Nephron (organoid): ENCODE measurements at regions not wholly inside any gene's neighbourhood (a gene's known extent, or its start where the extent isn't known, plus 50 kb on each side); places are given as distances from the start of the nearest gene placed in this dataset.

Experiments
- H3K27ac Mint-ChIP-seq, 3 experiments: 2 replicates each; pipeline ENCODE4 v1.8.0; 2020; ENCODE audit warnings: mixed read lengths in 3 of 3, mild to moderate bottlenecking in 2 of 3, moderate library complexity in 1 of 3
- H3K27me3 Mint-ChIP-seq: 2 replicates; pipeline ENCODE4 v1.8.0; 2021; ENCODE audit warnings: low read depth, mild to moderate bottlenecking, moderate library complexity, mixed read lengths
- H3K36me3 Mint-ChIP-seq: 2 replicates; pipeline ENCODE4 v1.8.0; 2020; ENCODE audit warnings: low read depth, mixed read lengths
- H3K4me1 Mint-ChIP-seq: 2 replicates; pipeline ENCODE4 v1.8.0; 2020; ENCODE audit warnings: mixed read lengths
- H3K4me3 Mint-ChIP-seq, 3 experiments: 2 replicates each; pipeline ENCODE4 v1.8.0; 2020; ENCODE audit warnings: mild to moderate bottlenecking in 3 of 3, mixed read lengths in 3 of 3, moderate library complexity in 2 of 3
- H3K9me3 Mint-ChIP-seq: 2 replicates; pipeline ENCODE4 v1.8.0; 2020; ENCODE audit warnings: mixed read lengths
- TF ChIP-seq, protein P1 (sequence below), 3 experiments: fragments of 200-600 bp; sonication (generic); IDR thresholded peaks; one replicate each; pipeline ENCODE4 v1.5.0; 2021; ENCODE audit warnings: antibody characterized with exemption in 3 of 3; ENCODE audit not compliant: unreplicated experiment in 3 of 3

DNA sequence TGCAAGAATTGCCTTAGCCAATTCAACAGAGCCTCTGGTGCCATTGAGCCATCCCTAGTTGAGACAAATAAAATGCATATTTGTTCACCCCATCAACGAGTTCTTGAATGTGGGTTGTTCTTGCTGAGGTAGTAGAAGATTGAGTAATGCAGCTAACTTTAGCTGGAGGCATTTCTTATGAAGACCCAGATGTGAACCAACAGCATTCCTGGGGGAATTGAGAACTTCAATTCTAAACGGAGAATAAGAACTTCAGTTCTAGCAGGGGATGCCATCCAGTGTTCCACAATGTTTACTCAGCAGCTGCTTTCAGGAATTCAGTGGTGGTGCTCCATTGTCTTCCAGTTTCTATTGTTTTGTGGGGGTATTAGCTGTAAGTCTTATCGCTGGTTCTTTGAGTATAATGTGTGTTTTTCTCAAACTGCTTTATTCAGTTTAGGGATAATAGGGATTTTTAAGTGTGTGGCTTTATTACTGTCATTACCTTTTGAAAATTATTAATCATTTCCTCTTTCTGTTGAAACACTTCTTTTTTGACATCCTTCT lies 1968.2 kb upstream of the NUDT12 start:
- H3K27me3 Mint-ChIP-seq = no peaks in the 10 kb centered on the region
- H3K4me1 Mint-ChIP-seq = no peaks in the 10 kb centered on the region
- TF ChIP-seq, protein P1, sequence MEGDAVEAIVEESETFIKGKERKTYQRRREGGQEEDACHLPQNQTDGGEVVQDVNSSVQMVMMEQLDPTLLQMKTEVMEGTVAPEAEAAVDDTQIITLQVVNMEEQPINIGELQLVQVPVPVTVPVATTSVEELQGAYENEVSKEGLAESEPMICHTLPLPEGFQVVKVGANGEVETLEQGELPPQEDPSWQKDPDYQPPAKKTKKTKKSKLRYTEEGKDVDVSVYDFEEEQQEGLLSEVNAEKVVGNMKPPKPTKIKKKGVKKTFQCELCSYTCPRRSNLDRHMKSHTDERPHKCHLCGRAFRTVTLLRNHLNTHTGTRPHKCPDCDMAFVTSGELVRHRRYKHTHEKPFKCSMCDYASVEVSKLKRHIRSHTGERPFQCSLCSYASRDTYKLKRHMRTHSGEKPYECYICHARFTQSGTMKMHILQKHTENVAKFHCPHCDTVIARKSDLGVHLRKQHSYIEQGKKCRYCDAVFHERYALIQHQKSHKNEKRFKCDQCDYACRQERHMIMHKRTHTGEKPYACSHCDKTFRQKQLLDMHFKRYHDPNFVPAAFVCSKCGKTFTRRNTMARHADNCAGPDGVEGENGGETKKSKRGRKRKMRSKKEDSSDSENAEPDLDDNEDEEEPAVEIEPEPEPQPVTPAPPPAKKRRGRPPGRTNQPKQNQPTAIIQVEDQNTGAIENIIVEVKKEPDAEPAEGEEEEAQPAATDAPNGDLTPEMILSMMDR (IDR thresholded peaks at IDR 0.05; ENCODE audit: unreplicated experiment in 3 of 3) = no peak
- H3K27ac Mint-ChIP-seq = no peak overlapping the region
- H3K9me3 Mint-ChIP-seq = peaks cover 40% of the 10 kb centered on the region
- H3K36me3 Mint-ChIP-seq = no peaks in the 10 kb centered on the region
- no peak overlapping the region for H3K4me3 Mint-ChIP-seq

DNA sequence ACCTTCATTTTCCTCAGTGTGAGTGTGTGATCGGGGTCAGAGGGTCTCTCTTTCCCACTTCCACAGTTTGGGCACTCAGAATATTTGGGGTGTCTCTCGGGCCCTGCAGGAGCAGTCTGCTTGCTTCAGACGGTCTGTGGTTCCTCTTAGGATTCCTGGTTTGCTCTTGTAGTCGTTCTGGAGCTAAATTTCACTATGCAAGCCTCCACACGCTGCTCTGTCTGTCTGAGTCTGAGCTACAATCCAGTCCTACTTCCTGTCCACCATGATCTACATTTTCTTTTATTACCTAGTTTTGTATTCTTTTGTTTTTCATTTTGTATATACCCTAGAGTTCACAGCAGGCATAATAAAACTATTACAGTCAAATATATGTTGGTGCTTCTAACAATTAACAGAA lies 1967.3 kb upstream of the NUDT12 start:
- Mint-ChIP-seq H3K9me3 (peaks cover 40% of the 10 kb centered on the region), H3K36me3 (no peaks in the 10 kb centered on the region), H3K4me1 (no peaks in the 10 kb centered on the region), H3K27me3 (no peaks in the 10 kb centered on the region), H3K27ac (no peak overlapping the region), H3K4me3 (no peak overlapping the region)
- TF ChIP-seq, protein P1 (IDR thresholded peaks at IDR 0.05; ENCODE audit: unreplicated experiment in 3 of 3) = no peak

DNA sequence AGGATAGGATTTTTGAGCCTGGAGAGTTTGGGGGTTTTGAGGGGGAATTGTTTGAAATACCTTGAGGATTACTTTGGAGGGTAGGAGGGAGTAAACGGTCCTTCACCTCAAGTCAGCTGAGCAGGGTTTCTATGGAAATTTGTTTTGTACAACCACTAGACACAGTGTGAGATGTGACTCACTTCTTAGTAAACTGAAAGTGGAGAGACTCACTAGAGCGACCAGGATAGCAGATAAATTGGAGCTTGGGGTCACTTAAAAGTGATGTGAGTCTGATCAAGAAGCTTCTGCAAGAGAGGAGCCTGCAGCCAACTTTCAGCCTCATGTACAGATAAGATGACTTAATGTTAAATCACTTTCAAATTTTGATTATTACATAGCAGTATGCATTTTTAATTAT lies 1945.9 kb upstream of the NUDT12 start:
- Mint-ChIP-seq H3K9me3 (peaks cover 2% of the 10 kb centered on the region), H3K4me1 (no peaks in the 10 kb centered on the region), H3K4me3 (no peak overlapping the region), H3K36me3 (no peaks in the 10 kb centered on the region), H3K27ac (no peak overlapping the region), H3K27me3 (no peaks in the 10 kb centered on the region)
- TF ChIP-seq, protein P1 (IDR thresholded peaks at IDR 0.05; ENCODE audit: unreplicated experiment in 3 of 3) = no peak

DNA sequence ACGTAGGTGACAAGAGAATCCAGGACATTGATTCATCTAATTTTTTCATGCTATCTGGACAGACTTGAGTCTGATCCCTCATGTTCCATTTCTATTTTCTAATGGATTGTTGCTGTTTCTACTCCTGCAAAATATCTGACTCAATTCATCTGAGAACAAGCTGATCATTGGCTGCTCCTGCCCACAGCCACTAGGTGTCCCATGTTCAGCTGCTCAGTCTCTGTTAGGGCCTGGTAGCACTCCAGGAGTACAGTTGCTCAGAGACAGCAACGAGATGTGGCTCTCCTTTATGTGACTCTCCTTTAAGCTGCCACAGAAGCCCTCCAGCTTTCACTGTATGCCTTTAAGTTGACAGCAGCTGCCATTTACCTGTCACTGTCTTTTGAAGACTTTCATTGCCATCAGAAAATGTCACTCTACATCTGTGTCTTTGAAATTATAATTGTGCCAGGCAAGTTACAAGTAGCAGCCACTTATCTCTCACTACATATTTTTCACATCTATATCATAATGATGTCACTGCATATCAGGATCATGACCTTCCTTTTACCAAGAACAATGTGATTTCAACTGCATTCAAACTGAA lies 1944.2 kb upstream of the NUDT12 start:
- no peaks in the 10 kb centered on the region for H3K9me3 Mint-ChIP-seq
- H3K4me3 Mint-ChIP-seq = no peak overlapping the region
- no peaks in the 10 kb centered on the region for H3K4me1 Mint-ChIP-seq
- TF ChIP-seq, protein P1 (IDR thresholded peaks at IDR 0.05; ENCODE audit: unreplicated experiment in 3 of 3) = peak in 2 of 3 experiments; percentile 16 to 38
- no peaks in the 10 kb centered on the region for H3K27me3 Mint-ChIP-seq
- H3K27ac Mint-ChIP-seq = no peak overlapping the region
- H3K36me3 Mint-ChIP-seq = no peaks in the 10 kb centered on the region

DNA sequence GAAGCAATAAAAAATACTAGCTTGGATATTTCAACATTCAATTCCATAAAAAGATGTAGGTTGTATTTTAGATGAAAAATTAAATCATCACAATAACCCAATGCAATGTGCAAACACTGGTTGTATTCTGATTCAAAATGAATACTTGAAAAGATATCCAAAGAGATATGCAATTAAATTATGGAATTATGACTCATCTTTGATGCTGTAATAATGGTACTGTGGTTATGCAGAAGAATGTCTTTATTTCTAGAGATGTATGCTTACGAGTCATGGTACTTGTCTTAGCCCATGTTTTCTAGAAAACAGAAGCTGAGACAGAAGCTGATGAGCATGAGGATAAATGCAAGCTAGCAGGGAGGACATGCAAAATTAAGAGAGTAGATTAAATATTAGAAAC lies 1941.4 kb upstream of the NUDT12 start:
- Mint-ChIP-seq H3K4me3 (no peak overlapping the region), H3K9me3 (no peaks in the 10 kb centered on the region), H3K4me1 (no peaks in the 10 kb centered on the region), H3K36me3 (no peaks in the 10 kb centered on the region), H3K27me3 (no peaks in the 10 kb centered on the region), H3K27ac (no peak overlapping the region)
- TF ChIP-seq, protein P1 (IDR thresholded peaks at IDR 0.05; ENCODE audit: unreplicated experiment in 3 of 3) = no peak

DNA sequence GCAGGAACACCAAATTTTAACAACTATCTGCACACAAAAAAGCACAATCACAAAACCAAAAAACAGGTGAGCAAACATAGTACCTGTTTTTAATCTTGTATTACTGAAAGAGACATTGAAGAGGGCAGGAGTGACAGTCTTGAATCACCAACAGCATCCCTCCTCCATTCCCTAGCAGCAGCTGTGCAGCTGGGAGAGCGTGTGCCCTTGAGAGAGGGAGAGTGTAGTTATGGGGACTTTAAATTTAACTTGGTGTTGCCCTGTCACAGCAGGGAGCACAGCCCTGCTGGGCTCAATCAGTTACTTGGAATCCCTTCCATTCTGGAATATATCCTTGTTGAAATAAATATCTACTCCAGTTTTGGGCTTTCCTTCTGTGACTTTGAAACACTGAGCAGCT lies 1938.7 kb upstream of the NUDT12 start:
- TF ChIP-seq, protein P1 (IDR thresholded peaks at IDR 0.05; ENCODE audit: unreplicated experiment in 3 of 3) = no peak
- Mint-ChIP-seq H3K27ac (no peak overlapping the region), H3K27me3 (no peaks in the 10 kb centered on the region), H3K36me3 (no peaks in the 10 kb centered on the region), H3K4me3 (no peak overlapping the region), H3K4me1 (no peaks in the 10 kb centered on the region), H3K9me3 (no peaks in the 10 kb centered on the region)
